GM19467 (cell line): ENCODE measurements at regions not wholly inside any gene's neighbourhood (a gene's known extent, or its start where the extent isn't known, plus 50 kb on each side); places are given as distances from the start of the nearest gene placed in this dataset.
A peak's percentile ranks its signal among the peaks of the same experiment; 100 is the strongest.

Source experiments
- ATAC-seq: cut with Tn5 transposase; IDR thresholded peaks from one replicate; pipeline ENCODE4 v1.9.1; 2021; ENCODE audit warnings: mild to moderate bottlenecking, moderate library complexity; ENCODE audit not compliant: unreplicated experiment

DNA sequence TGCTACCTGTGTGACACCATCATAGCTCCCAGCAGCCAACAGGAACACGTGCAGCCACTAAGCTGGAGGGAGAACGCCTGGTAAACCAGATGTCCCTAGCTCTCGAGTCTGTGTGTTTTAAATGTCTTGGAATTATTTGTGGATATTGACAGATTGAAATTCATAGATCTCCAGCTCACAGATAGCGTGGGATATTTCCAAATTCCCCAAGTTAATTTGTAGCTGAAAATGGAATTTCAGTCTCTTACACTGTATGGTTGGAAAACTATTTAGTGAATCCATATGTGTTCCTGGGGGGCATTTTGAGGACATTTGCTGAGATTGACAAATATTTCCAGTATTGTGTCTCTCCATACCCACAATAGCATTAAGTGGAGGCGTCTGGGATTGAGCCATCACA is 618.6 kb upstream of the TMEM132C start:
- ATAC-seq, result no peak

- ATAC-seq, result no peak
Measured at GRCh38 chr12:127649961-127650360, 617.0 kb upstream of the TMEM132C start.

- ATAC-seq, result no peak
Measured at GRCh38 chr12:127650626-127651025, 616.3 kb upstream of the TMEM132C start.

DNA sequence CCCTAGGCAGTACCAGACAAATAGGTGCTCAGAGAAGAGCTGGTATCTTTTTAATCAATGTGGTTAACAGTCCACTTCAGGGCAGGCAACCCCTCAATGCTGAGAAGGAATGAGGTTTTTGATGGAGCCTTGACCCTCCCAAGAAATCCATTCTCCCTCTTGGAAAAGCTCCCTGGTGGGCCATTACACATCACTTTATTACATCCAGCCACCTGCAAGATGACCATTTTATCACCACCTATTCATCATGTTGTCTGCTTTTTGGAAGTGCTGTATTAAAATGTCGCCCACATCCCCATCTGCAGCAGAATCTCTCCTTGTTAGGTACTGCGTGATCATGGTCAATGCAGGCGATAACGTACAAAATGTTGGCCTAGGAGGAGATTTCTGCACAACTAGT is 614.7 kb upstream of the TMEM132C start:
- ATAC-seq, result no peak

GRCh38 chr12:127654383-127654985 is 612.5 kb upstream of the TMEM132C start:
- no peak for ATAC-seq

GRCh38 chr12:127655691-127656090 is 611.3 kb upstream of the TMEM132C start:
- ATAC-seq, result no peak

DNA sequence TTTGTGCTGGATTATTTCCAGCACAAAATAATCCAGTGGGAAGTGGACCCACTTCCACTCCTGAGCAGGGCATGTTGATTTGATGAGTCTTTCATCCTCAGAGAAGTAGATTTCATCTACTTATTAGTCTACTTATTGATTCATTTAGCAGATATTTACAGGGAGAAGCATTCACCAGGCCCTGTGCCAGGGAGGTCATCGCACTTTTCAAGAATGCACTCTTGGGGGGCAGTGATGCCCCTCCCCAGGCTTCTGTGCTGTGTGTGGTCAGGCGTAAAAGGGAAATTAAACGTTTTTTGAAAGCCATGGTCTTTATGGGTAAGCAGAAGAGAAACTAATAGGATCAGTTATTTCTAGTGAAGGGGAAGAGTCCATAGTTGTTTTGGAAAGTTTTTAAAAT is 610.7 kb upstream of the TMEM132C start:
- no peak for ATAC-seq

GRCh38 chr12:127657036-127657435 is 609.9 kb upstream of the TMEM132C start:
- ATAC-seq, result no peak

- ATAC-seq, result no peak
Measured at GRCh38 chr12:127660961-127661360, 606.0 kb upstream of the TMEM132C start.

DNA sequence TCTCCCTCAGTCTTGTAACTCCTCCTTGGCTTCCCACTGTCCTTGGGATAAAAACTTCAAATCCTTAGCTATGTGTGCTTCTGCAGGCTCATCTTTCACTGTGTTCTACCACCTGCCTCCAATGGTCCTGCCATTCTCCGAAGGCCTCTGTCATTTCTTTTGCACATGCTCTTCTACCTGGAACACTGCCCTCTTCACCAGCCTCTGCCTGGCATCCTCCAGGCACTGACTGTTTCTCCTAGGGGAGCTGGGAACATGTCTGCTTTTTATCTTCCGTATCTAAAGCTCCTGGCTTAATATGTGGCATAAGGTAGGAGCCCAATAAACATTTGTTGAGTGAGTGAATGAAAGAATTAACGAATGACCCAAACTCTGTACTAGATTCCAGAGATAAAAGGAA is 603.3 kb upstream of the TMEM132C start:
- no peak for ATAC-seq

- no peak for ATAC-seq
Measured at GRCh38 chr12:127664901-127665300, 602.1 kb upstream of the TMEM132C start.

- ATAC-seq, result no peak
Measured at GRCh38 chr12:127667131-127667685, 599.8 kb upstream of the TMEM132C start.

- ATAC-seq, result no peak
Measured at GRCh38 chr12:127670294-127670693, 596.7 kb upstream of the TMEM132C start.

- ATAC-seq, result no peak
Measured at GRCh38 chr12:127670796-127671195, 596.2 kb upstream of the TMEM132C start.

DNA sequence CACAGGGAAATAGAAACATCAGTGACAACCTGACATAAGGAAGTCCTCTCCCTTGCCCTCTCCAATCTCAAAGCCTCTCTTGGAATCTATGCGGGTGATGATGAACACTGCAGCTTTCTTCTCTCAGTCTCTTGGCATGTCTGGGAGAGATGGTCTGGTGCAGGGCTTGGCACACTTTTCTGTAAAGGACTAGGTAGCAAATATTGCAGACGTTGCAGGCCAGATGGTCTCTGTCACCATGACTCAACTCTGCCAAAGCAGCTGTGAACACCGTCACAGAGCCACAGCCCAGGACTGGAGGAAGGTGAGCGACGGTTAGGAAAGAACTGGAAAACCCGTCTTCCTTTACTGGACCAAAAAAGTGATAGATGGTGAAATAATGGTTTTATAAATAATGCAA is 591.0 kb upstream of the TMEM132C start:
- ATAC-seq, result no peak

- peak; percentile 65 for ATAC-seq
Measured at GRCh38 chr12:127677537-127678131, 589.3 kb upstream of the TMEM132C start.

DNA sequence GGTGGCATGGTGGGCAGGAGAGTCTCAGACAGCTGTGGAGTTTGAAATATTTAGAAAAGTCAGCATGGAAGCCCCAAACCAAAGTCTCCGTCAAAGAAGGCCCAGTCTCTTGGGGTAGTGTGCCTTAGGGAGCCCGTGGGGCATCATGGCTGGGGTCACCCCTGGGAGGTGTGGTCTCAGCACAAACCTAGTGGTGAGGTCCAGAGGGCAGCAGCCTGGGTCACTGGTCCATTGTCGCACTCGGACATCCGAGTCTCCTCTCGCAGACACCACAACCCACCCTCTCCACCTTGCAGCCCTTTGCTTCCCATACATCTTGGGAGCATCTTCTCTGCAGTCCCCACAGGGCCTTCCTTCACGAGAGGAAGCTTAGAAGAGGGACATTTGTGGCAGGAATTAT is 588.0 kb upstream of the TMEM132C start:
- no peak for ATAC-seq

DNA sequence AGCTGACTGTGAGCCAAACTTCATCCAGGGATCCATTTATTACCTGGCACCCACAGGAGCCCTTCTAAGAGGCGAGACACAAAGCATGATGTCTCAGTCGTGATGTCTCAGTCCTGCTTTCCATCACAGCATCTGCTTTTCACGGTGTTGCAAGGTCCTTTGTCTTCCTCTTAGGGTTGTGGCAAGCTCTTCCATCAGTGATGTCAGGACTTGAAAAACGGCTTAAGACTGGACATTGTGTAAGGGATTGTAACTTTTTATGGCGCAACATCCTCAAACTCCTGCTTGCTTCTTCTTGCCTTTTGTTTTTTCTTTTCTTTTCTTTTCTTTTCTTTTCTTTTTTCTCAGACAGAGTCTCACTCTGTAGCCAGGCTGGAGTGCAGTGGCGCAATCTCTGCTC is 586.5 kb upstream of the TMEM132C start:
- no peak for ATAC-seq

- ATAC-seq, result no peak
Measured at GRCh38 chr12:127681151-127681754, 585.7 kb upstream of the TMEM132C start.

DNA sequence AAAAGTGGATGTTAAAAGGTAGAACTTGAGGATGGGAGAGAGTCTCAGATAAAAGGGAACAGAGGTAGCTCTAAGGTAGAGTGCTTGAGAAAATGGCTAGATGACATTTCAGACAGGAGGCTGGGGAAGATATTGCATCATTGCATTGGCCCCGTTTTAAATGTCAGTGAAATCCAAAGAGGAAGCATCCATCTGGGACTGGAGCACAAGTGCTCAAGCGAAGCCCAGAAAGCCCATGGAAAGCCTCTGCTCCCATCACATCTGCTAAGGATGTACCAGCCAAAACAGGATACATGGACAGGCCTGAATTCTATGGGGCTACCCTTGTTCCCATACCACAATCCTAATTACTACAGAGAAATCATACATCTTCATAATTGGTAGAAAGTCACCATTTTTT is 581.5 kb upstream of the TMEM132C start:
- no peak for ATAC-seq

DNA sequence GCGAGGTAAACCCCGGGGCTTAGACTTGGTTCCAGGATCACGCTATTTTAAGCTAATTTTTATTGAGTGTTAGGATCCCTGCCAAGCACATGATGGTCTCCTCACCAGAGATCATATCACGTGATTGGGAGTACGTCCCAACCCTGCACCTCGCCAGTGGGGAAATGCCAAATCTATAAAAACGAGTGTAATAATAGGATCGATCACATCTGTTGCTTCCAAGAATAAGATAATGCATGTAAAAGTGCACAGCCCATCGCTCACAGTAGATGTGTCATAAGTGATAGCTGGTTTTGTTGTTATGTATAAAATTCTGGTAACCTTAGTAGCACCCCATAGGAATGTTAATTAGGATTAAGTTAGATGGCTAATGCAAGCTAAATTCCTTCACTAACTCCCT is 581.0 kb upstream of the TMEM132C start:
- no peak for ATAC-seq

DNA sequence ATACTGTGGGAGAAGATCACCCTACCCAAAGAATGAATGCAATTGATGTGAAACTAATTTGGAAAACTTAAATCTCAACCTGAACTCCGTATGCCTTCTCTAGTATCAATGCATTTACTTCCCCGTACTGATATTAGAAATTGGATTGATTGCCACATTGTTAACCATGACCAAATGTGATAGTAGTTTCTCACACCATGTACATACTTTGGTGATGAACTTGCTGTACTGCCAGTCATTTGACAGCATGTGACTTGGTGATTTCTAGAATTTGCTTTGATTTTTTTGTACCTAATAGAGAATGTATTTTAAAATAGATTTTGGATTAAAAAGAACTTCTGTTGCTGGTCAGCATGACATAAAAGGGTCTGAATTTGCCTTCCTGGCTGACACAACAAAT is 579.8 kb upstream of the TMEM132C start:
- no peak for ATAC-seq
